HG03520 (cell line): ENCODE measurements at regions not wholly inside any gene's neighbourhood (a gene's known extent, or its start where the extent isn't known, plus 50 kb on each side); places are given as distances from the start of the nearest gene placed in this dataset.

Experiments
- ATAC-seq: cut with Tn5 transposase; IDR thresholded peaks from one replicate; pipeline ENCODE4 v1.9.1; 2021; ENCODE audit warnings: mild to moderate bottlenecking, moderate library complexity; ENCODE audit not compliant: unreplicated experiment

DNA sequence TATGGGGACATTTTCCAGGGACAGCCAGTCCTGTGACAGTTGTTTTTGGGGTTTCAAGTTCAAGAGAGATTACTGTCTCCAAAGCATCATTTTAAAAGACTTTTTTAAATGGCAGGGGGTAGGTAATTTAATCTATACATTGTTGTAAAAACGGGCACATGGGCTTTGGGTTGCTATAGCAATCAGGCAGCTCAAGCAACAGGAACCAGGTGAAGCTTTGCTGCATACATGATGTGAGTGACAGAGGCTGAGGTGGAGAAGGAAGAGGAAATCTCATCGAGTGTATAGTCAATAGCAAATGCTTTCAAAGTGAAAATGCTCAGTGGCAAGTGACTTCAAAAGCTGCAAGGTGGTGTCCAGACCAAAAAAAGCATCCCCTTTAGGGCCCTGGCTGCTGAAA, 277.4 kb upstream of the JAG1 start:
- ATAC-seq: no peak

DNA sequence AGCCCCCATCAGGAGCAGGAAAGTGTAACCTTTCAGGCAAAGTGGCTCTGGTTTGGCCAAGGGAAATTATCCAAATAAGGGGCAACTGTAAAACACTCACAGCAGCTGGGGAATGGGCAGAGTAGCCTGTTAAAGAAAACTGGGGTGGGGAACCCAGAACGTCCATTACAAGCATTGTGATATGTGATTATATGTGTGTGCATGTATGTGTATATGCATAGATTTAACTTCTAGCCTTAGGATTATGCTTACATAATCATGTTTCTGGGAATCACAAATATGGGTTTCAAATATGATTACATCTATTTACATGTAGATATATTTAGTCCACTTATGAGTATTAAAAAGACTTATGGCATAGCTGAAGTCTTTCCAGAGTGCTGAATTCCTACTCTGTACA, 278.1 kb upstream of the JAG1 start:
- ATAC-seq: no peak

DNA sequence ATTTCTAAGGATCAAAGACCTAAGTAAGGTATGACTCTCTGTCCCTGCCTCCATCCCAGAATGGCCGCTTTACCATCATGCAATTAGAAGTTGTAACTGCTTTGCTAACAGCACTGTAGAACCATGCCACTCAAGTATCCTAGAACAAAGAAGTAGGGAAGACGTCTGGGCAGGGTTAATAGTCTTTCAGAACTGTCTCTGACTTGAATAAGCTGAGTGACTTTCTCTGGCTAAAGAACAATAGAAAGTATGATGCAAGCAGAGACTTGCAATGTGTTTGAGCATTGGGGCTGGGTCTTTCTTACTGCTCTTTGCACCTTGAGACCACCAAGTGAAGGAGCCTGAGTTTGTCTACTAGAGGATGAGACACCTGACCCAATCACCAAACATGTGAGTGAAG, 279.6 kb upstream of the JAG1 start:
- ATAC-seq: no peak

DNA sequence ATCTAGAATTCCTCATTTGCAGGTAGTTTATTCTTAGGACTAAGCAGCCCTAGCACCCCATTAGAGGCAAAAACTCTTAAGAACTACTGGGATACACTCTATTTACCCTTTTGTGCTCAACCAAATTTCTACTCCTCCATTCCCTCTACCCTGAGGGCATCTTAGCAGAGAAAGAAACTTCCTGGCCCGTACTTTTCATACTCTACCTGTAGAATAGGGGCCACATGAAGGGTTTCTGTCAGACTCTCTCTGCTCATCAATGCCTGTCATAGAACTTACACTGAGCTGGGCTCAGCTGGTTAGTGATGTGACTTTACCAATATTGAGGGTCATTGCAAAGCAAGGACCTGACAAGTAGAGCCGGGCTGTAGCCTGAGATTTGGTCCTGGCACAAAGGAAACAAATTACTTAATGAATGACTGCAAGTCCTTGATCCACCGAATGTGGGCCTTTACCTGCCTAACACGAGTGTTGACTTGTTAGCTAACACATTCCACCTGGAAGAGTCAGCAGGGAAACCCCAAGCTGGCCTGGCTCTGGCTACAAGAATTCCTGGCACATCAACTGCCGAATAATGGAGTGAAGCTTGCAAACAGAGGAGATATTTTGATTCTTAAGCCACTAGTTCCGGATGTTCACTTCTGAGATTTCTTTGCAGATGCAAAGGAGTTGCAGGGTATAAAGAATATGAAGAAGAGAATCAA, 280.5 kb upstream of the JAG1 start:
- ATAC-seq: no peak

DNA sequence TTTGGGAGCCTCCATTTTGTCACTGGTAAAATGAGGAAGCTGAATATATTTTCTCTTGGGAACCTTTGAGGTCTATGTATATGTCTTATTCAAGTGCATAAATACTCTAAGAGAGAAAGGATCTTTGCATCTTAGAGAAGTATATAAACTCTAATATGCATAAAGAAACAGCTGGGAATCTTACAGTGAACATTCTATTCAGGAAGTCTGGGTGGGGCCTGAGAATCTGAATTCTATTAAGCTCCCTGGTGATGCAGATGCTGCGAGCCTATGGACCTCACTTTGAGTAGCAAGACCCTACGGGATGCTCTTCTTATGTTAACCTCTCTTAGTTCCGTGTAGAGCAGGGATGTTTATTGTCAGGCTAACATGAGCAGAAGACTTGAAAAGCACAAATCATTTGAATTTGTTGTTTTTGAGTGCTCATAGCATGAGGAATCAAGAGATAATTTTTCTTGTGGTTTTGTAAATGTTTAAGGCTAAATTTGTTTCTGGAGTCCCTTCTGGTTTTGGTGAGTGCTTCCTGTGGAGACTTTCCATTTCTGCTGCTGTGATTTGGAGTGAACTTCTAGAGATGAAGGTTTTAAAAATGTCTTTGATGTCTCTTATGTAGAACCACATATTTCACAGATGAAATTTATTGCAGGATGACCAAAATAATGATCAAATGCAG, 281.2 kb upstream of the JAG1 start:
- no peak for ATAC-seq

DNA sequence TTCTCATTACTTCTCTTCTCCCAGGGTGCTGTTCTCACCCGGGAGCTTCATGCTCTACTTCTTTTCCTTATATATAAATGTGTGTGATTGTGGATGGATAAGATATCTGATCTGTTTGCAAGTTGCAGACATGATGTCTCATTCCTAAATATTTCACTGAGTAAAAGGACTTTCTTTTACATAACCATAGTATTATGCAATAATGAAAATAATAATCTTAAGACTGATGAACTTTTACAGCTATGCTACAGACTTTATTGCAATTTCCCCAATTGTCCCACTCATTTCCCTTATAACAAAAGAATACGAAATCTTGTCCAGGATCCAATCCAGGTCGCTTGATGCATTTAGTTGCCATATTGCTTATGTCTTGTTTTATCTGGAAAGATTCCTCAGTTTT, 284.5 kb upstream of the JAG1 start:
- ATAC-seq: no peak

DNA sequence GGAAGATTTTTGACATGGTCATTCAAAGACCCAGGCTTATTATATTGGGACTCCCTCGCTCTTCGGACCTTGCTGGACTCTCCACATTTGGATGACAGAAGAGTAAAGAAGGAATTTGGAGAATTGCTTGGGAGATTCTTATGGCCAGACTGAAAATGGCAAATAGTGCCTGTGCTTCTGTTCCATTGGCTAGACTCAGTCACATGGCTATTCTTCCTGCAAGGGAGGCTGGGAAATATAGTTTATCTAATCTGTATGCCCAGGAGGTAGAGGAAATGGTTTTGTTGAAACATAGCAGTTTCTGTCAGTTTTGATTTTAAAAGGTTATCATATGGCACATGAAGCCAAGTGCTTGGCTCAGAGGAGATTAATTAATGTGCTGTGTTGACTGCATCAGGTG, 286.6 kb upstream of the JAG1 start:
- no peak for ATAC-seq

DNA sequence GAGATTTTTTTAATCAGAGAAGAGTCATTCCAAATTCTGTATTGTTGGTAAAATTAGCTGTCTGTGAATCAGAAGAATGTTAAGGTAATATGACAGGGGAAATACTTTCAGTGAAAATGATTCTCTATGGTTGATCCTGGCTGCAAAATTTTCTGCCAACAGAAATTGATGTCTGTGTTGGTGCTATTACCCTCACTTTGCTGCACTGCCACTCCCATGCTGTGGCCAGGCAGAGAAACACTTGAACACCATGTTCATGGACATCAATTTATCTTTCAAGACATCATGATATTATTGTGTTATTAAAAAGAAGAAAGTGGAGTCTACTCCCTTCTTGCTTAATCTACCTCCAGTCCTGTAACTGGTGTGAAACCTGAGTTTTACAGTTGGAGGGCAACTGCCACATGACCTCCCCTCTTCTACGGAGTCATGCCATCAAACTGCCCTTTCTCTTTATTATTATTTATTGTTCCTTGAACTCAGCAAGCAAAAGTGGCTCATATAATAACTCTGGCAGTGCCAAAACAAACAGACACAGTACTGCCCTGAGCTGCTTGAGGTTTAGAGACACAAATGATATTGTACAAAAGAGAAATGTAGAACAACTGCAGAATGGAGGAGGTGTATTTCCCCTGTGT, 288.0 kb upstream of the JAG1 start:
- ATAC-seq: no peak

DNA sequence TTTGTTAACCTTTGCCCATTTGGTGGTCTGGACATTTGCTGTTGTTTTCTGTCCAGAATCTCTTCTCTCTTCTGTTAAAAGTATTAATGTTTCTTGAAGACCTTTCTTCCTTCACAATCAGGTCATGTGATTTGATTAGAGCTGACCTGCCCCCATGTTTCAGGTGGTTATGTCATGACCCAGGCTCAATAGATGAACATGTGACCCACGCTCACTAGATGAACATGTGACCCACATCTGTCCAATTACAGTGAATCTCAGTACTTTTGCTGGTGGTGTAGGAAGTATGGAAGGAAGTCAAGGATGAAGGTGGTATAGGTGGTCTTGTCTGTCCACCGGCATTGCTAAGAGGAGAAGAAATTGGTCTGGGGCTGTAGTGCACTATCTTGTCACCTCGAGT, 289.1 kb upstream of the JAG1 start:
- no peak for ATAC-seq

DNA sequence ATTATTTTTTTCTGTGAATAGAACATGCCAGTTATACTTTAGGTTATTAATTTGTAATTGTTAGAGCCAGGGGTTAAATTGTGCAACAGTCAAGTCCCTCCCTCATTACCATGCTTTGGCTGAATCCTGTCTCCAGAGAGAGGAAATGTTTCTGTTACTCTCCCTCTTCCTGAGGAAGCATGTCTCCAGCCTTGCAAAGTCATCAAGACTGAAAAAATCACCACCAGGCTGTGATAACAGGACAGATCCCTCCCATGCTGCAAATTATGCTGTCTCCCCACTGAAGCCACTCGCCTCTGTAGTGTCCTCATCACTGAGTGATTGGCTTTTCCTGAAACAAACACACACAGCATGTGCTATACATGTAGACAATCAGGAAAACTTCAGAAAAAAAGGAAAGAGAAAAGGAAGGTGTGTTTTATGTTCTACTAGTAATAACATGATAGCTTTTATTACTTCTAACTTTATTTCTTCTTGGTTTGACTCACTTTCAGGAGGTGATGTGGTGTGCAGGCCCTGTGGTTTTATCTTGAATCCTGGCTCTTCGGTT, 290.0 kb upstream of the JAG1 start:
- no peak for ATAC-seq

DNA sequence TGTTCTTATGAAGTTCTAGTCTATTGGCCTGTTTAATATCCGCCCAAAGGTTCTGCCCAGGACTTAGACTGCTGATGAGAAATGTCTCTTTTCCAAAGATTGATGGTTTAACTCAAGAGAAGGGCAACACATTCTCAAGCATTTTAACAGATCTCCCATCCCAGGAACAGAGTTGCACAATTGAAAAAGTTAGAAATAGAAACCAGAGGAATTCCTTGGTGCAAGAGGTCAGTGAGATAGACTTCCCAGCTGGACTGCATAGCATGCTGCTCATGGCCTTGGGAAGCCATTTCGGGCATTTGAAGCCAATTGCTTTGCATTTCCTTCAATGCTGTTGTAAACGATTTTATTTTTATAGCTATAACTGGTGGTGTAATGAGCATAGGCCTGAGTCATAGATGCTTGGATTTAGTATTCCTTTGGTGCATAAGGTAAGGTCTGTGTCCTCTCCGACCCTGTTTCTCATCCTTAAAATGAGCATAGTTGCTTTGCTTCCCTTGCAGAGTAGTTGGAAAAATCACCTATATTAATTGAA, 292.2 kb upstream of the JAG1 start:
- ATAC-seq: no peak

DNA sequence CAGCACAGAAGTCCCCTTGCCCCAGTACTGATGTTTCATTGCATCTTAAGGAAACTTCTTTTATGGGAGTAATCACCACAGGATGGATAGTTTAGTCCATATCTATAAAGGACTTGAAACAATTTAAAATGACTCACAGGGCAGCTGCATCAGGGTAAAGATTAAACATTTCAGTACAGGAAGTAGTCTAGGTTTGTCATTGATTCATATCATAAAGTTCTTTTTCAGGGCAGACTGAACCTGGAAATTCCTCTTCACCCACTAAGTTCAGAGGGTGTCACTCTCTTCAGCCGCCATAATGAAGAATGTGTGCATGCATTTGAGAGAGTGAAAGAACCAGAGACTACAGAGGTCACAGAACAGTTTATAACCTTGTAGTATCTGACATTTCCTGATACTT, 296.3 kb upstream of the JAG1 start:
- no peak for ATAC-seq

DNA sequence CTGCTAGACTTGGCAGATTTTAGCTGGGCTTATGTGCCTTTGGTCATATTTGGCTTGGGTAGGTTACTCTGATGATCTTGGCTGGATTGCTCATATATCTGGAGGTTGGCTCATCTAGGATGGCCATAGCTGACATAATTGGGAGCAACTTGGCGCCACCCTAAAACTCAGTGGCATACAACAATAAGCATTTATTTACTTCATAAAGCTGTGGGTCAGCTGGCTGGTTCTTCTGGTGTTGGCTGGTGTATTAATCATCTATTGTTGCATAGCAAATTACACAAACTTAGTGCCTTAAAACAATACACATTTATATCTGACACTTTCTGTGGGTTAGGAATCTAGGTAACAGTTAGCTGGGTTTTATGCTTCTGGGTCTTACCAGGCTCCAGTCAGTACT, 297.3 kb upstream of the JAG1 start:
- no peak for ATAC-seq

DNA sequence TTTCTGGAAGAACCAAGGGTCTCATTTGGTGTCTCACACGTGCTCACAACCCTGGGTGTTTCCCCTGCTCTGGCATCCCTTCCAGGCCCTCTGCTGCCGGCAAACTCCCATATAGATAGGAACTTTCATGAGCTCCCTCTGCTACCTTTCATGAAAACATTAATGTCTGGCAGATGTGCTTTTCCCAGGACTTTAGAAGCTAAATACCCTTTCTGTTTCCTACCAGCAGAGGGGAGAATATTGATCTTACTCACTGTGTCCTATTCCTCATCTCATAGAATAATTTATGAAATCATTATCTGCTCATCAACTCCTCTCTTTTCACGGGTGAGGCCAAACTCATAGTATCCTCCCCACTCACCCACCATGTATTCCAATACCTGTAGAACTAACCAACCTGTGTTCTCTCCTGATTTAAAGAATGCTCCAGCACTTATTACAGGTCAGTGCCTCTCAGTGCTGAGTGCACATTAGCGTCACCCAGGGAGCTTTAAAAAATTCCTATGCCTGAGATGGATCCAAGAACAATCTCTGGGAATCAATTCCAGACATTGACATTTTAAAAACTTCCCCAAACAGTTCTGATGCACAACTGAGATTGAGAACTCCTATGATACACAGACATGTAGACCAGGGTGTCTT, 298.5 kb upstream of the JAG1 start:
- ATAC-seq: no peak

DNA sequence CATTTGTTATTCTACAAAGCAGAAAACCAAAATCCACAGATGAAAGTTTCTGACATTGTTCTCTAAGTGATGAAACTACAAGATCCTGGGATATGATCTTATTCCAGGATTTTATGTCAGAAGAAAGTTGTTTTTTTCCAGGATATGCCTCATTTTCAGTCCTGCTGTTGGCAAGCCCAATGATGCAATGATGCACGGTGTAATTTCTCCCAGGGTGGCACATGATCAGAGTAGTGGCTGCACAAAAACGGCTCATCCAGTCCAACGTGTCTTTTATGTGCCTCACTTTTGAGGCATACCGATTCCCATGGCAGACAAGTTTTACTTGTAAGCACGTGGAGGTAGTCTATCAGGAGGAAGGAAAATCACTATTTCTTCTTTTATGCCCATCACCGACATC, 302.3 kb upstream of the JAG1 start:
- ATAC-seq: no peak

DNA sequence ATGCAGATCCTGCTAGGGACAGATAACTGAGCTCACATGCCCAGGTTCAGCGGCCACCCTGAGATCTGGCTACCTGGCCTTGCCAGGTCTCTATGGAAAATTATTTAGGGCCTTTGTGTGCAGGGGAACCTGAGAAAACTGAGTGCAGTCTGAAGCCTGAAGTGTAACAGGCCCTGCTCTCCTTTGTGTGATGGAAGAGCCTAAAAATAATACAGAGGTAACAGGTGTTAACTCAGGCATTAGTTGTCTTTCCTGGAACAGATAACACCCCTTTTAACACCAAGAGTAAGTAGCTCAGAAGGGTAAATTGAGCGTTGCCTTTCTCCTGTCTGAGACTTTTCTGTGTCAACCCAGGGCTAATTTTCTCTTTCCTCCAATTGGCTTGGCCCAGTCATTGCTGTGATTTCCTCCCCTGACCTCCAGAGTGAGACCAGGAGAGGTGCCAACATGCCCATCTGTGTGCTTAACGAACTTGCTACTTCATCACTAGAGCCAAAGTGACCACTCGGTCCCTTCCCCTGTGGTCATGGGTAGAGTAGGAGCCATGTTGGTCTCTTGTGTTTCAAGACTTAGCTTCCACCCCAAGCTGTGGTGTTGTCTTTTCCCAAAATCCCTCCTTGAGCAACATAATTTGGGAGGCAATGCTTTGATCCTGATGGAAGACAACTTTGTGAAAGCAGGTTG, 304.4 kb upstream of the JAG1 start:
- ATAC-seq: no peak

DNA sequence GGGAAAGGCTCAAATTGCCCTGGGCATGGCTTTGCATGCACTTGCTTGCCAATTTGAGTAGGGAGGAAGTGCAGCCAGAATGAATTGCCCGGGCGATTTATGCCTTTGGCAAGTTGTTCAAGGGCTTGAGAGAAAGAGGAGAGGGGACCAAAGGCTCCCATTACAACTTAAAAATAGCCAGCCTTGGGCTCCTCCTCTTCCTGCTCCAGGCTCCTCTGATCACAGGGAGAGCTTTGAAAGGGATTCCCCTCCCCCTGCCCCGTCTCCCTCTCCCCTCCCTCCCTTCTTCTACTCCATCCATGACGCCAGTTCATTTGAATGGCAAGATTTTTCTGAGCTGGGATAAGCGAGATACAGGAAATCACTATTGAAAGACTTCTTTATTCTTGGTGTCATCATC, 304.9 kb upstream of the JAG1 start:
- no peak for ATAC-seq

DNA sequence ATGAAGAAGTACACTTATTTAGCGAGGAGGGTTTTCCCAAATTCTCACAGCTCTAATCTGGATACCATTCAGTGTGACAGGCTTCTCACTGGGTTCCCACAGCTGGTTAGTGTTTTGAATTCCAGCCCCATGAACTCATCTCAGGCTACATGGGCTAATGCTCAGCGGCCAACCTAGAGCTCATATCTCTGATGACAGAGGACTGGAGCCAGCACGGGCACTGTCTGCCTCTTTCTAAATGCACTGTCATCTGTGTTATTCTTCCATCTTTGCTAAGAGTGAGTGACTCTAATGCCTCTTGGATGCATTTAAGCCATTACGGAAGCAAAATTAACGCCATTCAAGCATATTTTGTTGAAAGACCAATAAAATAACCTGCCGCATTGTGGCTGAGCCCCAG, 308.9 kb upstream of the JAG1 start:
- no peak for ATAC-seq

DNA sequence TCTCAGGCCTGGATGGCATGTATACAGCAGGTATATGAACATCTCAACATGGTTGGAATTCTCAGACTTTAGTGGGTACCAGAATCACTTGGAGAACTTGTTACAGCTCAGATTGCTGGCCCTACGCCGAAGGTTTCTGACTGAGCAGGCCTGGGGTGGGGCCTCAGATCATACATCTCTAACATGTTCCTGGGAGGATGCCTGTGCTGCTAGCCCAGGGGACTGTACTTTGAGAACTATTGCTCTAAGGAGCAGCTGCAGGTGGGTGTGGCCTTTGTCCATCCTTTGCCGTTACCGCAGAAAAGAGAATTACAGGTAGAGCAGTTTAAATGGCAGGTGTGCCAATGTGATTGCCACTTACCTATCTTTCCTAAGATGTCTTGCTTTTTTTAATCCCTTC, 310.5 kb upstream of the JAG1 start:
- ATAC-seq: no peak

DNA sequence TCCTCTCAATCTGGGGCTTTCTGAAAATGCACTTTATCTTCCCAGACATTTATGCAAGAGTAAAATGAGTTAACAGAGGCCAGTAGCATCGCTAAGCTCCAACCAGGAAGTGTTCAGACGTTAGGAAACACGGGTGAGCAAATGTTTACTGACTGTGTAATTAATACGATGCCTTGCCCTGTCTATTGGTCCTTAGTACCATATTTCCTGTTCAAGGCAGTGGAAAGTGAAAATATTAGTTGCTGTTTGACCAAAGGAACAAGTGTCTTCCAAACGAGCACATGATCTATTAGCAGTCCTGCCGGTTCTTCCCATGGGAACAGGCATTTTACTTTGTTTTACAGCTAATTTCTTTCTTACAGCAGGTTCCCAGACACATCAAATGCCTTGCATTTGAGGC, 311.1 kb upstream of the JAG1 start:
- no peak for ATAC-seq

DNA sequence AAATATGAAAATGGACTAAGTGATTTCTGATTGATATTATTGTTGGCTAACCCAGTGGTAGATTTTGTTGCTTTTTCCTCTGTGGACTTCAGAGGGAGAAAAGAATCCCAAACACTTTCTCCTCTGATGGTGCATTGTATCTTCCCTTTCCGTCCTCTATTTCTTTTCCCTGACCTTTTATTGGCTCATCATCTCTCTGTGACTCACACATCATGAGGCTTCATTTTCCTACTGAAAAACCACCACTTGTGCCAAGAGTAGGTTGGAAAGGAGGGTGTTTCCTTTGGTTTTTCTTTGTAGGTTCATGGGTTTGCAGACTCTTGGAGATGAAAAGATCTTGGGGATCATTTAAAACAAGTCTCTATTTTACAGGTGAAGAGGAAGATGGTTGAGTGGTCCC, 311.7 kb upstream of the JAG1 start:
- ATAC-seq: no peak
